ENCODE measurements at regions not wholly inside any gene's neighbourhood (a gene's known extent, or its start where the extent isn't known, plus 50 kb on each side); places are given as distances from the start of the nearest gene placed in this dataset.
A peak's percentile ranks its signal among the peaks of the same experiment; 100 is the strongest.

DNA sequence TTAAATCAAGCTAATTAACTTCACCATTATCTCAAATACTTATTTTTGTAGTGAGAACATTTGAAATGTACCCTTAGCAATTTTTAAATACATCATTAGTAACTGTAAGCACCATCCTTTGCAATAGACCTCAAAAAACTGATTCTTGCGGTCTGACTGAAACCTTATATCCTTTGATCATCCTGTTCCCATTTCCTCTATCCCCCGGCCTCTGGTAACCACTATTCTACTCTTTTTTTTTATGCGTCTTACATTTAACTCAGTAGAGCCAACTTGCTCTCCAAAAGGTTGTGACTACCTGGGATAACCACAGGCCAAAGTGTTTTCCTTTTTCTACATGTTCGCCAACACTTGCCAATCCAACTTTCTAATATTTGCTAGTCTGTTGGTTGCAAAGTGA, 106.1 kb downstream of the IRX1 start:
- H3K27ac ChIP-seq (ENCODE audit: low read depth, low read length) = no peak overlapping the region
- no peaks in the 10 kb centered on the region for H3K9me3 Mint-ChIP-seq (ENCODE audit: unreplicated experiment)
- H3K4me1 ChIP-seq (ENCODE audit: insufficient read depth, low read length) = no peaks in the 10 kb centered on the region
- no peaks in the 10 kb centered on the region for H4K20me1 ChIP-seq (ENCODE audit: insufficient read depth, low read length)
- TF ChIP-seq CTCF (IDR thresholded peaks at IDR 0.05; ENCODE audit: insufficient read depth, low read depth, low read length) = no peak
- no peak overlapping the region for H3K4me3 ChIP-seq (ENCODE audit: insufficient read depth, low read depth, low read length)
- H2AFZ ChIP-seq (ENCODE audit: low read depth, low read length) = no peak overlapping the region
- no peaks in the 10 kb centered on the region for H3K79me2 ChIP-seq (ENCODE audit: insufficient read depth, low read length)
- no peaks in the 10 kb centered on the region for H3K36me3 Mint-ChIP-seq (ENCODE audit: low read depth, unreplicated experiment)
- no peaks in the 10 kb centered on the region for H3K9me3 ChIP-seq (ENCODE audit: insufficient read depth, low read depth, low read length)
- H3K4me2 ChIP-seq (ENCODE audit: low read length) = no peak overlapping the region
- no peaks in the 10 kb centered on the region for H3K36me3 ChIP-seq (ENCODE audit: insufficient read depth, low read length)
- FAIRE-seq (no peak), DNase-seq (ENCODE audit: low read depth) (no peak)
- H3K4me3 Mint-ChIP-seq (ENCODE audit: unreplicated experiment) = no peak overlapping the region
- H3K27me3 Mint-ChIP-seq (ENCODE audit: low read depth, unreplicated experiment) = peaks cover 6% of the 10 kb centered on the region
- H3K27me3 ChIP-seq (ENCODE audit: insufficient read depth, low read length) = no peaks in the 10 kb centered on the region
- no peak overlapping the region for H3K27ac Mint-ChIP-seq (ENCODE audit: unreplicated experiment)
- H3K4me1 Mint-ChIP-seq (ENCODE audit: low read depth, unreplicated experiment) = no peaks in the 10 kb centered on the region
- no peak overlapping the region for H3K9ac ChIP-seq (ENCODE audit: low read length)

GRCh38 chr5:3704661-3705060, 109.0 kb downstream of the IRX1 start:
- no peak overlapping the region for H3K4me3 ChIP-seq (ENCODE audit: insufficient read depth, low read depth, low read length)
- no peaks in the 10 kb centered on the region for H4K20me1 ChIP-seq (ENCODE audit: insufficient read depth, low read length)
- no peak overlapping the region for H2AFZ ChIP-seq (ENCODE audit: low read depth, low read length)
- H3K9me3 ChIP-seq (ENCODE audit: insufficient read depth, low read depth, low read length) = no peaks in the 10 kb centered on the region
- Mint-ChIP-seq H3K4me1 (ENCODE audit: low read depth, unreplicated experiment) (no peaks in the 10 kb centered on the region), H3K9me3 (ENCODE audit: unreplicated experiment) (no peaks in the 10 kb centered on the region), H3K27me3 (ENCODE audit: low read depth, unreplicated experiment) (peaks cover 12% of the 10 kb centered on the region), H3K27ac (ENCODE audit: unreplicated experiment) (no peak overlapping the region), H3K36me3 (ENCODE audit: low read depth, unreplicated experiment) (no peaks in the 10 kb centered on the region), H3K4me3 (ENCODE audit: unreplicated experiment) (no peak overlapping the region)
- H3K4me2 ChIP-seq (ENCODE audit: low read length) = no peak overlapping the region
- H3K9ac ChIP-seq (ENCODE audit: low read length) = no peak overlapping the region
- H3K36me3 ChIP-seq (ENCODE audit: insufficient read depth, low read length) = no peaks in the 10 kb centered on the region
- no peak for TF ChIP-seq CTCF (IDR thresholded peaks at IDR 0.05; ENCODE audit: insufficient read depth, low read depth, low read length)
- FAIRE-seq (no peak), DNase-seq (ENCODE audit: low read depth) (no peak)
- H3K27ac ChIP-seq (ENCODE audit: low read depth, low read length) = no peak overlapping the region
- no peaks in the 10 kb centered on the region for H3K79me2 ChIP-seq (ENCODE audit: insufficient read depth, low read length)
- no peaks in the 10 kb centered on the region for H3K4me1 ChIP-seq (ENCODE audit: insufficient read depth, low read length)
- no peaks in the 10 kb centered on the region for H3K27me3 ChIP-seq (ENCODE audit: insufficient read depth, low read length)

GRCh38 chr5:3709068-3709716, 113.6 kb downstream of the IRX1 start:
- H3K4me3 Mint-ChIP-seq (ENCODE audit: unreplicated experiment) = no peak overlapping the region
- H3K36me3 Mint-ChIP-seq (ENCODE audit: low read depth, unreplicated experiment) = no peaks in the 10 kb centered on the region
- Histone ChIP-seq H3K27ac (ENCODE audit: low read depth, low read length) (no peak overlapping the region), H3K4me3 (ENCODE audit: insufficient read depth, low read depth, low read length) (no peak overlapping the region), H3K79me2 (ENCODE audit: insufficient read depth, low read length) (no peaks in the 10 kb centered on the region), H3K9me3 (ENCODE audit: insufficient read depth, low read depth, low read length) (no peaks in the 10 kb centered on the region), H3K36me3 (ENCODE audit: insufficient read depth, low read length) (no peaks in the 10 kb centered on the region), H3K4me2 (ENCODE audit: low read length) (peak overlapping the region; percentile 7), H3K9ac (ENCODE audit: low read length) (no peak overlapping the region), H4K20me1 (ENCODE audit: insufficient read depth, low read length) (no peaks in the 10 kb centered on the region), H2AFZ (ENCODE audit: low read depth, low read length) (no peak overlapping the region), H3K4me1 (ENCODE audit: insufficient read depth, low read length) (no peaks in the 10 kb centered on the region), H3K27me3 (ENCODE audit: insufficient read depth, low read length) (no peaks in the 10 kb centered on the region)
- peaks cover 20% of the 10 kb centered on the region for H3K27me3 Mint-ChIP-seq (ENCODE audit: low read depth, unreplicated experiment)
- H3K27ac Mint-ChIP-seq (ENCODE audit: unreplicated experiment) = no peak overlapping the region
- no peaks in the 10 kb centered on the region for H3K4me1 Mint-ChIP-seq (ENCODE audit: low read depth, unreplicated experiment)
- DNase-seq (ENCODE audit: low read depth) = no peak
- H3K9me3 Mint-ChIP-seq (ENCODE audit: unreplicated experiment) = peaks cover 2% of the 10 kb centered on the region
- FAIRE-seq = no peak
- TF ChIP-seq EZH2 (IDR thresholded peaks at IDR 0.05; ENCODE audit: insufficient read depth, low read length) (no peak), CTCF (IDR thresholded peaks at IDR 0.05; ENCODE audit: insufficient read depth, low read depth, low read length) (no peak)
